Heart left ventricle (tissue), 13 donors: ENCODE measurements at regions not wholly inside any gene's neighbourhood (a gene's known extent, or its start where the extent isn't known, plus 50 kb on each side); places are given as distances from the start of the nearest gene placed in this dataset.

Experiments used
- CTCF ChIP-seq, 12 donors: fragments of 200-600 bp; sonication (generic) in 4 of 12; IDR thresholded peaks; one replicate each; pipeline versions ENCODE4 v1.5.0 to v1.8.0; 2018 to 2022; ENCODE audit warnings: antibody characterized with exemption in 12 of 12, mild to moderate bottlenecking in 5 of 12
- POLR2A ChIP-seq, 2 donors: fragments of 450-650 bp; IDR thresholded peaks; one replicate each; pipeline ENCODE4 v1.6.1; 2017; ENCODE audit warnings: antibody characterized with exemption in 2 of 2, mild to moderate bottlenecking in 2 of 2, moderate library complexity in 2 of 2
- donor health status: ischemic (EF 13 %, LVEDD 7.1; RV severe dilation, severe dysfunction).
- donor health status: DM: no; HTN: yes; CAD: no.
- donor health status: DM: no; HTN: no; CAD: no.
- donor health status: ischemic (EF 25% LVEDD 6.9; RV normal size, moderate dysfunction).
- donor health status: ischemic (EF 25% LVEDD 5.7; RV mildly dilated, moderate dysfunction).
- donor health status: ischemic (EF 35%, LVEDD 5.7; RV mildly dilated, moderate dysfunction).
- donor health status: nonischemic (EF 11% LVEDD 7.7; RV severe dilation, severe dysfunction).
- donor health status: DM: yes; HTN: yes; CAD: no.
- donor health status: PGD.
- donor health status: ischemic (EF 29% LVEDD 5.4; RV normal size, mild dysfunction).
- donor health status: nonischemic (EF 23%, LVEDD 6.1; RV moderate dilation, normal function).

- TF ChIP-seq CTCF (IDR thresholded peaks at IDR 0.05) (no peak), POLR2A (IDR thresholded peaks at IDR 0.05) (no peak)
Observed at GRCh38 chr4:72951628-72952027, 117.9 kb downstream of the COX18 start.
